ENCODE measurements at regions not wholly inside any gene's neighbourhood (a gene's known extent, or its start where the extent isn't known, plus 50 kb on each side); places are given as distances from the start of the nearest gene placed in this dataset.

- TF ChIP-seq POLR2A (IDR thresholded peaks at IDR 0.05; ENCODE audit: low read depth, low read length) (no peak), POLR2AphosphoS5 (IDR thresholded peaks at IDR 0.05; ENCODE audit: low read depth, low read length) (no peak), TAF1 (IDR thresholded peaks at IDR 0.05; ENCODE audit: borderline replicate concordance, low read depth, low read length) (no peak)
These were observed 725.2 kb downstream of the TSN start for GRCh38 chr2:122480501-122481243.
